ENCODE measurements at regions not wholly inside any gene's neighbourhood (a gene's known extent, or its start where the extent isn't known, plus 50 kb on each side); places are given as distances from the start of the nearest gene placed in this dataset.

DNA sequence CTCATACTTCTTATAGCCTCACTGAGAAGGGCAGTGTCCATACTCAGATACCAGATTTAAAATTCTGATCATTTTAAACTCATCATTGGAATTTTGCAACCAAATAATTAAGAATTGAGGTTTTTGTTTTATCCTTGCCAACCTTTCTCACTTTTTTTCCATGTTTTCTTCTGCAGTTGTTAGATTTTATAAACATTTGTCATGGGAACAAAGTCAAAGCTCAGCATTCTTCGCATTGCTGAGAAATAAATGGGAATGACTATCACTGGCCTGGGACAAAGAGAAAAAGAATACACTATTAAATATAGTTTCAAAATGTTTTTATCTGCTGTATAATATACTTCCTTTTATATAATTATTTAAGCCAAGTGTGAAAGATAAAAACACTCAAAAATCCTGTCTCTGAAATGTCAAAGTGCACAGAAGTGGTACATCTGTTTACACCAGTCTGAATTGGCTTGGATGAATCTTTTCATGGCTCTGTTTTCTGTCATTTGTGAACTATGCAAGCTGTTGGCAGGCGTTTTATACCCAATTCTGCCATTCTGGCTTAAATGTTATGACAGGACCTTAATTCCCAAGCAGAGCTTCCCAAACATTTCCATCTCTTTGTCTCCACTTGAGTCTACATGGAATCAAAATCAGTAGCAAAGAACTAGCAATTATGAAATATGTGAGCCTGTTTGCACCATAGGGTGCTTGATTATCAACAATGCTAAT lies 249.3 kb upstream of the SYT4 start:
- no peak overlapping the region for H3K27ac ChIP-seq (ENCODE audit: extremely low read depth, low read depth, low read length)
- H3K36me3 ChIP-seq (ENCODE audit: control insufficient read depth in 2 of 2, insufficient read depth in 1 of 2, low read length in 2 of 2): no peaks in the 10 kb centered on the region
- H3K9me3 ChIP-seq (ENCODE audit: control insufficient read depth, insufficient read depth, low read depth, low read length): no peaks in the 10 kb centered on the region
- H3K4me1 ChIP-seq (ENCODE audit: control insufficient read depth, insufficient read depth, low read length): no peaks in the 10 kb centered on the region
- H3K4me3 ChIP-seq (ENCODE audit: low read depth, low read length): no peak overlapping the region
- TF ChIP-seq ZNF146 (tag by site-specific recombination; IDR thresholded peaks at IDR 0.05): no peak
- TF ChIP-seq GLIS2 (tag by site-specific recombination; IDR thresholded peaks at IDR 0.05): no peak
- TF ChIP-seq ZNF175 (tag by site-specific recombination; IDR thresholded peaks at IDR 0.05): no peak
- TF ChIP-seq, protein P1, sequence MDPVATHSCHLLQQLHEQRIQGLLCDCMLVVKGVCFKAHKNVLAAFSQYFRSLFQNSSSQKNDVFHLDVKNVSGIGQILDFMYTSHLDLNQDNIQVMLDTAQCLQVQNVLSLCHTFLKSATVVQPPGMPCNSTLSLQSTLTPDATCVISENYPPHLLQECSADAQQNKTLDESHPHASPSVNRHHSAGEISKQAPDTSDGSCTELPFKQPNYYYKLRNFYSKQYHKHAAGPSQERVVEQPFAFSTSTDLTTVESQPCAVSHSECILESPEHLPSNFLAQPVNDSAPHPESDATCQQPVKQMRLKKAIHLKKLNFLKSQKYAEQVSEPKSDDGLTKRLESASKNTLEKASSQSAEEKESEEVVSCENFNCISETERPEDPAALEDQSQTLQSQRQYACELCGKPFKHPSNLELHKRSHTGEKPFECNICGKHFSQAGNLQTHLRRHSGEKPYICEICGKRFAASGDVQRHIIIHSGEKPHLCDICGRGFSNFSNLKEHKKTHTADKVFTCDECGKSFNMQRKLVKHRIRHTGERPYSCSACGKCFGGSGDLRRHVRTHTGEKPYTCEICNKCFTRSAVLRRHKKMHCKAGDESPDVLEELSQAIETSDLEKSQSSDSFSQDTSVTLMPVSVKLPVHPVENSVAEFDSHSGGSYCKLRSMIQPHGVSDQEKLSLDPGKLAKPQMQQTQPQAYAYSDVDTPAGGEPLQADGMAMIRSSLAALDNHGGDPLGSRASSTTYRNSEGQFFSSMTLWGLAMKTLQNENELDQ (tag by site-specific recombination; IDR thresholded peaks at IDR 0.05; ENCODE audit: low read depth): no peak
- TF ChIP-seq, protein P2, sequence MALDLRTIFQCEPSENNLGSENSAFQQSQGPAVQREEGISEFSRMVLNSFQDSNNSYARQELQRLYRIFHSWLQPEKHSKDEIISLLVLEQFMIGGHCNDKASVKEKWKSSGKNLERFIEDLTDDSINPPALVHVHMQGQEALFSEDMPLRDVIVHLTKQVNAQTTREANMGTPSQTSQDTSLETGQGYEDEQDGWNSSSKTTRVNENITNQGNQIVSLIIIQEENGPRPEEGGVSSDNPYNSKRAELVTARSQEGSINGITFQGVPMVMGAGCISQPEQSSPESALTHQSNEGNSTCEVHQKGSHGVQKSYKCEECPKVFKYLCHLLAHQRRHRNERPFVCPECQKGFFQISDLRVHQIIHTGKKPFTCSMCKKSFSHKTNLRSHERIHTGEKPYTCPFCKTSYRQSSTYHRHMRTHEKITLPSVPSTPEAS (tag by site-specific recombination; IDR thresholded peaks at IDR 0.05): no peak
- TF ChIP-seq ELK4 (IDR thresholded peaks at IDR 0.05; ENCODE audit: borderline replicate concordance, low read depth, low read length): no peak
- TF ChIP-seq ZFP37 (tag by site-specific recombination; IDR thresholded peaks at IDR 0.05): no peak
- no peak for TF ChIP-seq ZNF843 (tag by site-specific recombination; IDR thresholded peaks at IDR 0.05)
- TF ChIP-seq ZNF701 (tag by site-specific recombination; IDR thresholded peaks at IDR 0.05): no peak
- TF ChIP-seq BCL6B (tag by site-specific recombination; IDR thresholded peaks at IDR 0.05): no peak
- TF ChIP-seq, protein P3, sequence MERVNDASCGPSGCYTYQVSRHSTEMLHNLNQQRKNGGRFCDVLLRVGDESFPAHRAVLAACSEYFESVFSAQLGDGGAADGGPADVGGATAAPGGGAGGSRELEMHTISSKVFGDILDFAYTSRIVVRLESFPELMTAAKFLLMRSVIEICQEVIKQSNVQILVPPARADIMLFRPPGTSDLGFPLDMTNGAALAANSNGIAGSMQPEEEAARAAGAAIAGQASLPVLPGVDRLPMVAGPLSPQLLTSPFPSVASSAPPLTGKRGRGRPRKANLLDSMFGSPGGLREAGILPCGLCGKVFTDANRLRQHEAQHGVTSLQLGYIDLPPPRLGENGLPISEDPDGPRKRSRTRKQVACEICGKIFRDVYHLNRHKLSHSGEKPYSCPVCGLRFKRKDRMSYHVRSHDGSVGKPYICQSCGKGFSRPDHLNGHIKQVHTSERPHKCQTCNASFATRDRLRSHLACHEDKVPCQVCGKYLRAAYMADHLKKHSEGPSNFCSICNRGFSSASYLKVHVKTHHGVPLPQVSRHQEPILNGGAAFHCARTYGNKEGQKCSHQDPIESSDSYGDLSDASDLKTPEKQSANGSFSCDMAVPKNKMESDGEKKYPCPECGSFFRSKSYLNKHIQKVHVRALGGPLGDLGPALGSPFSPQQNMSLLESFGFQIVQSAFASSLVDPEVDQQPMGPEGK (tag by site-specific recombination; IDR thresholded peaks at IDR 0.05): no peak
- no peak for TF ChIP-seq PRDM1 (tag by site-specific recombination; IDR thresholded peaks at IDR 0.05)
- ChIA-PET CTCF (interaction anchor here (0.6 kb wide), 1 partner anchor 931 kb away, joined by 4 read pairs; no protein-coding TSS in a partner anchor), POLR2A (no interaction called here)

DNA sequence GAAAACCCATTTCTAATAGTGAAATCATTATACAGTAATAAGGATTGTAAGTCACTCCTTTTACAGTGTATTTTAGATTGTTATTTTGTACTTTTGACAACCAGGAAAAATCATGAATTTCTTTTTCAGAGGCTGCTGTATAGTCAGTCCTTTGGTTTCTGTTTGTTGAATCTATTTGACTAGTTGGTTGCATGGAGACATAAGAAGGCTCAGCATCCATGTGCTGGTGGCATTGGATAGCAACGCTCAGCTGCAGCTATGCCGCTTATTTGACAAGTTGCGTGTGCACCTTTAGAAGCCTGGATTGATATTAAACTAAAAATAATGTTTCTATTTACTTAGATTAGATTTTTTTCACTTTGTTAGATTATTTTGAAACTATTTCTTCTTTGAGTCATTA lies 254.1 kb upstream of the SYT4 start:
- ChIA-PET POLR2A (no interaction called here), CTCF (interaction anchor here (1.7 kb wide), 1 partner anchor 31 kb away, joined by 5 read pairs; no protein-coding TSS in a partner anchor)
- no peaks in the 10 kb centered on the region for H3K9me3 ChIP-seq (ENCODE audit: control insufficient read depth, insufficient read depth, low read depth, low read length)
- no peak overlapping the region for H3K27ac ChIP-seq (ENCODE audit: extremely low read depth, low read depth, low read length)
- no peak overlapping the region for H3K4me3 ChIP-seq (ENCODE audit: low read depth, low read length)
- TF ChIP-seq ZNF16 (tag by site-specific recombination; IDR thresholded peaks at IDR 0.05; ENCODE audit: low read depth): no peak
- TF ChIP-seq ZNF391 (tag by site-specific recombination; IDR thresholded peaks at IDR 0.05; ENCODE audit: borderline replicate concordance, low read depth): no peak
- TF ChIP-seq ZFHX2 (tag by site-specific recombination; conservative IDR thresholded peaks at IDR 0.05): no peak
- TF ChIP-seq ZNF560 (tag by site-specific recombination; IDR thresholded peaks at IDR 0.05; ENCODE audit: borderline replicate concordance): no peak
- TF ChIP-seq KLF10 (tag by site-specific recombination; IDR thresholded peaks at IDR 0.05): no peak
- no peak for TF ChIP-seq ZNF768 (tag by site-specific recombination; IDR thresholded peaks at IDR 0.05)
- TF ChIP-seq HOXD13 (CRISPR knock-in tag; IDR thresholded peaks at IDR 0.05; ENCODE audit: borderline replicate concordance): no peak
- no peaks in the 10 kb centered on the region for H3K36me3 ChIP-seq (ENCODE audit: control insufficient read depth in 2 of 2, insufficient read depth in 1 of 2, low read length in 2 of 2)
- peaks cover 5% of the 10 kb centered on the region; the same call in 1 of the 2 replicates for H3K4me1 ChIP-seq (ENCODE audit: control insufficient read depth, insufficient read depth, low read length)

Data from HEK293 (cell line).